Activated effector memory CD4-positive, alpha-beta T cell treated with anti-CD3 and anti-CD28 coated beads, Interleukin-2, amount 50 U/mL, for 16 hours (primary cell): ENCODE measurements at regions not wholly inside any gene's neighbourhood (a gene's known extent, or its start where the extent isn't known, plus 50 kb on each side); places are given as distances from the start of the nearest gene placed in this dataset.
A peak's percentile ranks its signal among the peaks of the same experiment; 100 is the strongest.

Experiments used
- DNase-seq: peaks from one replicate; pipeline ENCODE4 v3.0.0-alpha.2; 2020

- no peak for DNase-seq
Measured at GRCh38 chr16:50910736-50911100, 168.8 kb downstream of the CYLD start.

GRCh38 chr16:50909831-50910735 lies 168.2 kb downstream of the CYLD start:
- no peak for DNase-seq

- DNase-seq: no peak
Measured at GRCh38 chr16:50908468-50908867, 166.6 kb downstream of the CYLD start.

GRCh38 chr16:50906454-50906853 lies 164.6 kb downstream of the CYLD start:
- no peak for DNase-seq

- no peak for DNase-seq
Measured at GRCh38 chr16:50902457-50902856, 160.6 kb downstream of the CYLD start.

GRCh38 chr16:50901062-50901461 lies 159.2 kb downstream of the CYLD start:
- no peak for DNase-seq

GRCh38 chr16:50900391-50900942 lies 158.6 kb downstream of the CYLD start:
- DNase-seq: no peak

GRCh38 chr16:50899951-50900350 lies 158.1 kb downstream of the CYLD start:
- DNase-seq: no peak

GRCh38 chr16:50889746-50890145 lies 147.9 kb downstream of the CYLD start:
- no peak for DNase-seq

- DNase-seq: no peak
Measured at GRCh38 chr16:50889276-50889675, 147.4 kb downstream of the CYLD start.

- no peak for DNase-seq
Measured at GRCh38 chr16:50888486-50889261, 146.8 kb downstream of the CYLD start.

- DNase-seq: no peak
Measured at GRCh38 chr16:50887500-50888298, 145.8 kb downstream of the CYLD start.

GRCh38 chr16:50884066-50884860 lies 142.4 kb downstream of the CYLD start:
- peak; percentile 78 for DNase-seq

GRCh38 chr16:50881956-50882355 lies 140.1 kb downstream of the CYLD start:
- no peak for DNase-seq

GRCh38 chr16:50881331-50881830 lies 139.5 kb downstream of the CYLD start:
- no peak for DNase-seq

GRCh38 chr16:50880926-50881325 lies 139.0 kb downstream of the CYLD start:
- DNase-seq: no peak

- DNase-seq: no peak
Measured at GRCh38 chr16:50879873-50880695, 138.2 kb downstream of the CYLD start.

- no peak for DNase-seq
Measured at GRCh38 chr16:50878966-50879615, 137.2 kb downstream of the CYLD start.

- DNase-seq: no peak
Measured at GRCh38 chr16:50878536-50878935, 136.7 kb downstream of the CYLD start.

- no peak for DNase-seq
Measured at GRCh38 chr16:50876263-50876662, 134.4 kb downstream of the CYLD start.
